GM23338 (cell line): ENCODE measurements at regions not wholly inside any gene's neighbourhood (a gene's known extent, or its start where the extent isn't known, plus 50 kb on each side); places are given as distances from the start of the nearest gene placed in this dataset.
"Not testable (repeated sequence)": the region's sequence is repeated elsewhere in the genome, so short reads cannot be mapped to it uniquely, and the experiment has no call there.

Source experiments
- CTCF ChIP-seq, 2 experiments: fragments of 200-600 bp in 1 of 2; sonication (generic) in 1 of 2; conservative IDR thresholded peaks; 2 replicates each; pipeline versions ENCODE4 v1.5.1 to v1.6.1; 2016 to 2017; ENCODE audit warnings: antibody characterized with exemption in 2 of 2, low read depth in 2 of 2, mild to moderate bottlenecking in 2 of 2, moderate library complexity in 1 of 2
- ETS1 ChIP-seq: IDR thresholded peaks from 2 replicates; pipeline ENCODE4 v1.6.1; 2016; ENCODE audit warnings: antibody characterized with exemption
- EZH2 ChIP-seq: fragments of 200-600 bp; sonication (generic); IDR thresholded peaks from one replicate; pipeline ENCODE4 v1.8.0; 2017; ENCODE audit warnings: antibody characterized with exemption, mild to moderate bottlenecking, low read depth; ENCODE audit not compliant: unreplicated experiment
- EZH2phosphoT487 ChIP-seq: fragments of 200-600 bp; sonication (generic); IDR thresholded peaks from one replicate; pipeline ENCODE4 v1.8.1; 2018; ENCODE audit warnings: antibody characterized with exemption; ENCODE audit not compliant: unreplicated experiment
- NANOG ChIP-seq: IDR thresholded peaks from 2 replicates; pipeline ENCODE4 v1.6.1; 2016; ENCODE audit warnings: antibody characterized with exemption, borderline replicate concordance
- POLR2AphosphoS5 ChIP-seq: IDR thresholded peaks from 2 replicates; pipeline ENCODE4 v1.6.1; 2016; ENCODE audit warnings: antibody characterized with exemption, low read depth
- STAT1 ChIP-seq: IDR thresholded peaks from one replicate; pipeline ENCODE4 v1.6.1; 2016; ENCODE audit warnings: antibody characterized with exemption; ENCODE audit not compliant: unreplicated experiment
- ZNF462 ChIP-seq: fragments of 250-450 bp; sonication (Bioruptor Pico); IDR thresholded peaks from 2 replicates; pipeline ENCODE4 v1.5.0; 2020; ENCODE audit warnings: mild to moderate bottlenecking, moderate library complexity
- TF ChIP-seq, protein P1 (sequence below): IDR thresholded peaks from one replicate; pipeline ENCODE4 v1.6.1; 2018; ENCODE audit warnings: antibody characterized with exemption; ENCODE audit not compliant: unreplicated experiment

GRCh38 chr14:22281447-22281874 is 307.6 kb downstream of the DAD1 start:
- not testable (repeated sequence) for TF ChIP-seq POLR2AphosphoS5; CTCF (conservative IDR thresholded peaks at IDR 0.05; ENCODE audit: low read depth in 2 of 2); ETS1; EZH2phosphoT487; EZH2; ZNF462; NANOG; STAT1
- TF ChIP-seq, protein P1, sequence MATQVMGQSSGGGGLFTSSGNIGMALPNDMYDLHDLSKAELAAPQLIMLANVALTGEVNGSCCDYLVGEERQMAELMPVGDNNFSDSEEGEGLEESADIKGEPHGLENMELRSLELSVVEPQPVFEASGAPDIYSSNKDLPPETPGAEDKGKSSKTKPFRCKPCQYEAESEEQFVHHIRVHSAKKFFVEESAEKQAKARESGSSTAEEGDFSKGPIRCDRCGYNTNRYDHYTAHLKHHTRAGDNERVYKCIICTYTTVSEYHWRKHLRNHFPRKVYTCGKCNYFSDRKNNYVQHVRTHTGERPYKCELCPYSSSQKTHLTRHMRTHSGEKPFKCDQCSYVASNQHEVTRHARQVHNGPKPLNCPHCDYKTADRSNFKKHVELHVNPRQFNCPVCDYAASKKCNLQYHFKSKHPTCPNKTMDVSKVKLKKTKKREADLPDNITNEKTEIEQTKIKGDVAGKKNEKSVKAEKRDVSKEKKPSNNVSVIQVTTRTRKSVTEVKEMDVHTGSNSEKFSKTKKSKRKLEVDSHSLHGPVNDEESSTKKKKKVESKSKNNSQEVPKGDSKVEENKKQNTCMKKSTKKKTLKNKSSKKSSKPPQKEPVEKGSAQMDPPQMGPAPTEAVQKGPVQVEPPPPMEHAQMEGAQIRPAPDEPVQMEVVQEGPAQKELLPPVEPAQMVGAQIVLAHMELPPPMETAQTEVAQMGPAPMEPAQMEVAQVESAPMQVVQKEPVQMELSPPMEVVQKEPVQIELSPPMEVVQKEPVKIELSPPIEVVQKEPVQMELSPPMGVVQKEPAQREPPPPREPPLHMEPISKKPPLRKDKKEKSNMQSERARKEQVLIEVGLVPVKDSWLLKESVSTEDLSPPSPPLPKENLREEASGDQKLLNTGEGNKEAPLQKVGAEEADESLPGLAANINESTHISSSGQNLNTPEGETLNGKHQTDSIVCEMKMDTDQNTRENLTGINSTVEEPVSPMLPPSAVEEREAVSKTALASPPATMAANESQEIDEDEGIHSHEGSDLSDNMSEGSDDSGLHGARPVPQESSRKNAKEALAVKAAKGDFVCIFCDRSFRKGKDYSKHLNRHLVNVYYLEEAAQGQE = not testable (repeated sequence)
